HG03457 (cell line): ENCODE measurements at regions not wholly inside any gene's neighbourhood (a gene's known extent, or its start where the extent isn't known, plus 50 kb on each side); places are given as distances from the start of the nearest gene placed in this dataset.
"Not testable (repeated sequence)": the region's sequence is repeated elsewhere in the genome, so short reads cannot be mapped to it uniquely, and the experiment has no call there.

Experiments
- ATAC-seq: cut with Tn5 transposase; IDR thresholded peaks from one replicate; pipeline ENCODE4 v1.9.1; 2021; ENCODE audit warnings: moderate number of reproducible peaks; ENCODE audit not compliant: unreplicated experiment

DNA sequence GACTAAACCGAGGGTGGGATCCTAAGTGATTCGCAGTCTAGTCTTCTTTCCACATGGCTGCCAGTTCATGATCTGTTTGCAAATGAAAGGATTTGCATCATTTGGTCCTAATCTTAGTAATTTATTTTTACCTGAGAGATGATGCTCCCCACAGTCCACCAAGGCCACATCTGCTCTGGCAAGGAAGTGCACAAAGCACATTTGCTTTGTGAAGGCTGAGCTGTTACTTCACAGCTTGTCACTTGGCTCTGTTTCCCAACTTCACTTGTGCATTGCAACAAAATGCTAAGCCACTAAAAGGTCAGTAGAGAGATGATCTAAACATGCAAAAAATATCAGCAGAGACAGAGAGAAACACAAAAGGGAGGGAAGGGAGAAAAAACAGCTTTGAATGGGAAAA, 128.5 kb upstream of the VLDLR start:
- no peak for ATAC-seq

DNA sequence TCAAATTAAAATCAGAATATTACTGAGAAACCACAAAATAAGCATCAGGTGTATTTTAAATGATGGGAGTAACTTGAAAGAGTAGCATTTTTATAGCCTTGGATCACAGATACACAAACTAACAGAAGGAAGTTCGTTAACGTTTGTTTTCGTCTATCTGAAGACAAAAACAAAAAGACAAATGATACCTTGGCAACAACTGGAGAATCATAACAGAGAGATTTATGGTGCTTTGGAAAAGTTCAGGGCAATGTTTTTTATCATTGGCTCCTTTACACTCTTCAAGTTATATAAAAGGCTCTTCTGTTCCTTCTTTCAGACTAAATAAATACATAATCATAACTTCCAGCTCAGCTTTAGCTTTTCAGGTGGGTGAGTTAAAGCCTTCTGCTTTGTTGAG, 128.1 kb upstream of the VLDLR start:
- no peak for ATAC-seq

DNA sequence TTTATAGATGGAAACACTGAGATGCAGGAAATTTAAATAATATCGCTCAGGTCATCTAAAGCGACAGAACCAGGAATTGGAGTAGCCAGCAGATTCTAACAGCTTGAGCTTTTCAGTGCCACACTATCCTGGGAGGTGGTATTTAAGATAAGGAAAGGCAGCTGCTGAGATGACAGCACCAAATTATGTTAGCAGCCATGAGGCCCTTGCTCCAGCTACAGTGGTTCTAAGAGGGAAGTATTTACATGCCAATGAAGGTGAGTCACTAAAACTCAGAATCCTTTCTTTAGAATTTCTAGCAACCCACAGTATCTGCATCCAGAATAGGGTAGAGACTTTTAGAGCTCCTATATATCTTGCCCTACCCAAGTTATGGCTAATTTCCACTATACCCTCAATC, 127.0 kb upstream of the VLDLR start:
- ATAC-seq, result no peak

DNA sequence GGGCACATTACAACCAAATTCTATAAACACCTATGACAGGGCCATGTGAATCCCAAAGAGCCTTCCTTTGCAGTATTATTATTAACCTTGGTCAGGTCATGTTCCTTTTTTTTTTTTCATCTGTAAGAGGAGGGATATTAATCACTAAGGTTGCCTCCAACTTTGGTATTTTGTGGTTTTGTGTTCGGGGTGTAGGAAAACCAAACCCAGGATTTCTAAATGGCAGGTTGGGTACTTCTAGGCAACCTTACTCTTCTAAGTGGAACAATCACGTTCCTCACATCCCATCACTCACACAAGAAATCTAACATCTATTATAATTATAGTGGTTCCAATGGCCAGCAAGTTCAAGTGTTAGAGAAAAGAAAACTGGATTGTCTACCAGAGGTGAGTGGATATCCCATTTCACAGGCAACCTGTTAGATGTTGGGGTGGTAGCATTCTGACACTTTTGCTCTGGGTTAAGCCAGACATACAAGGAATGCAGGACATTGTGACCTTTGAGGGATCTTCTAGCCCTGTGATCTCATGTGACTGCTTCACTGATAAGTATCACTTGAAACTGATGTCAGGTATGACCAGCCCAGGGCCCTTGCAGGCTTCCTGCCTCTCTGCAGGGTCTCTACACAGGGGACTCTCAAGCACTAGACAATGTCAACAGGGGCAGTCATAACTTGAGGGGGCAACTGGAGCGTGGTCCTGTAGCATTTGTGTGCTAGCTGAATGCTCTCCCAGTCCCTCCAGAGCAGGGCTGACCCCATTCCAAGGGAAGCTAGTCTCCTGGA, 126.2 kb upstream of the VLDLR start:
- ATAC-seq, result no peak

DNA sequence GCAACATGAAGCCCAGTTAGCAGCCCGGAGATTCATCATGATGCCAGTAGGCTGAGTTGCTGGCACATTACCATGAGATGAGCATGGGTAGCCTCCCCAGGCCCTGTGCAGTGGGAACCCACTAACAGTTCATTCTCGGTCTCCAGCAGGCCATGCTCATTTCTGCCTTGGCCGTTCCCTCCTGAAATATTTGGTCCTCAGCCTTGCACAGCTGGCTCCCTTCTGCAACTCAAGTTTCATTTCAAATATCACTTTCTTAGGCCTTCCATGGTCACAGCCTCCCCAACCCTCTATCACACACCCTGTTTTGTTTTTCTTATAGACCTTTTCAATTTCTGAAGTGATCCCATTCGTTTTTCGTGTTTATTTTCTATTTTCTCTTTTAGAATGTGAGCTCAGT, 125.4 kb upstream of the VLDLR start:
- no peak for ATAC-seq

DNA sequence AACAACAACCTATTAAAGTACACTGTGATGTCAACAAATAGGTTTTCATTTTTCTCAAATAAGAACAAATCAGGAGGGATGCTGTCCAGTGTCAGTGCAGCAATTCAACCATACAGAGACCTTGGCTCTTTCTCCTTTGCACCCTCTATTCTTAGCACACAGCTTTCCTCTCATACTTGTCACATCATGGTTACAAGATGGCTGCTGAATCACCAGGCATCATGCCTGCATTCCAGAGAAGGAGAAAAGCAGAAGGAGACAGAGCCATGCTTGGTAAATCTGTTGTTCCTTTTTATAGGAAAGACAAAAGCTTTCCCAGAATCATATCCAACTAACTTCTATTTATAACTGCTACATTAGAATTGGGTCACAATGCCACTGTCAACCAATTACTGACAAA, 124.7 kb upstream of the VLDLR start:
- no peak for ATAC-seq

DNA sequence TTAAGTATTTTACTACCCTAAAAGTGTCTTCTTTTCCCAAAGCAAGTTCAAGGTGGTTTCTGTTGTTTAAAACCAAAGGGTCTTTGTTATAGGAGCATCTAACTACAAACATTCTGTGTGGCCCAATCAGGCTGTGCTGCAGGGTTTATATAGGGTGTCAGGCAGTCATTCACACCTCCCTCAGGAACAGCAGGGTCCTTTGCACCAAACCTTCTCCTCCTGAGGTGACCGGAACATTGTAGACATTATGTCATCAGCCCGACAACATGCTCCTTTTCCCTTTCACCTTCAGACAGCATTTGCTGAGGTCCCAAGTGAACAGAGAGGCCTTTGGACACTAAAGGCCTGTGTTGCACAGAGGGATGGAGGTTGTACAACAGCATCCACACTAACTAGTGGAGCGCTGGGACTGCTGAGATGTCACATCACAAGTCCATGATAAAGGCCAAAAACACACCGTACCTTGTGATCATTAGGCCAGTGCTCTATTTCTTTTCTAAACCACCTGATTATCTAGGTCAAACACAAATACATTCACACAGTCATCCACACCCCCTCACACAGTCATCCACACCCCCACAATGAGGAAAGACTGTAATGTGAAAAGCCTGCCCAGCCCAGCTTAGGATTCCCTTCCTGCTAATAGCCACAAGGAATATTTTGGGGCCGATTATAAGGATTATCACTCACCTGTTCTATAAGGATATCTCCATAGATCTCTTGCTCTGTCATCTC, 123.8 kb upstream of the VLDLR start:
- no peak for ATAC-seq

DNA sequence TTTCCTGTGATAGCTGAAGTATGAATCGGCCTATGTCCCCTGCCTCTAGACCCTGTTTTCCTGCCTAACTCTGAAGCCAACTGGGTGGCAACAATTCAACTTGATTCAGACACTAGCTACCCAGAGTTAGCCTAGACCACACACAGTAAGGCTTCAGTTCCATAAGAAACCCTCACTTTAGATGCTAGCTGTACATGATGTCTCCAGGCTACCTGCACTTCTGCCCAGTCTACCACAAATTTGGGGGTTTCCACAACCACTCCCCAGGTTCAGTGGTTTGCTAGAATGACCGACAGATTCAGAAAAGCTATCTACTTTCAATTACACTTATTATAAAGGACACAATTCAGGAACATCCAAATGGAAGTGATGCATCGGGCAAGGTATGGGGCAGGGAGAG, 119.4 kb upstream of the VLDLR start:
- ATAC-seq, result no peak

DNA sequence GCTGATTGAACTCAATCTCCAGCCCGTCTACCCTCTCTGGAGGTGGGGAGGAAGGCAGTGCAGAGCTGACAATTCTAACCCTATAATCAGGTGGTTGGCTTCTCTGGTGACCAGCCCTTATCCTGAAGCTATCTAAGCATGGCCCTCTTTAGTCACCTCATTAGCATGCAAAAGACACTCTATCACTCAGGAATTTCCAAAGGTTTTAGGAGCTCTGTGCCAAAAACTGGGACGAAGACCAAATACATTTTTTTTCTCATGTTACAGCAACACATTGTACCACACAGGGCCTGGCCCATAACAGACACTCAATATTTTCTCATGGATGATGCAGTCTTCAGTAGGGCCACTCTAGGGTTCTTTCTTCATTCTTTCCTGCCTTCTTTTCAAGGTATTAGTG, 118.8 kb upstream of the VLDLR start:
- no peak for ATAC-seq

DNA sequence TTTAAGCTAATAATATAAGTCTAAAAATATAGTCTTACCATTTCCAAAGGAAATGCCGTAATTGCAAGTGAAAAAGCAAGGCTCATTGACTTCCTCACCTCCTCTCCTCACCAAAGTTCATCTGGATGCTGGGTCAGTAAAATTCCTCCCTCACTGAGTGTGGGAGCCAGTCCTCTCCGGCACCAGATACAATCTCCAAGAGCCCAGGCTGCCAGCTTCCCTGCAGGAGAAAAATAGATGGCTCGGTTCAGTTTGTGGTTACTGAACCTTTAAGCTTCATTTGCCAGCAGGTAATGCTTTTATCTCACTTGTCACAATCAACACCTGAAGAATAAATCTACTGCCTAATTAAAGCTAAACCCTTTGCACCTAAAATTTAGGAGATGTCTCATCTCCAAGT, 115.3 kb upstream of the VLDLR start:
- no peak for ATAC-seq

DNA sequence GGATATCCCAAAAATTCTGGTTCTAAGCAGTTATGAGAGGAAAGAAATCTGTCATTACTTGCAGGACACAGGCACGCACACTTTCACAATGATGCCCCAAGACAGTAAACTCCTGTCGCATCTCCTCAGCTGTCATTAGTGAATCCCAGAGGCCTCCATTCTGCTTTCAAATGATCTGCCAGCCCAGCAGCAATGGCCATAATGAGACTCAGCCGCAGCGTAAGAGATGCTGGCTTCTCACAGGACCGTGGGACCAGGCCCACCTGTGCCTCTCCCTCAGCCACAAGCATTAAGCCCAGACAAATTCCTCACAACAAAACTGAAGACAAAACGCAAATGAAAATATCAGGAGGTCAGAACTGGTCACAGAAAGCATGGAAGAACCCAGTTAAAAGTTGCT, 98.0 kb upstream of the VLDLR start:
- no peak for ATAC-seq

DNA sequence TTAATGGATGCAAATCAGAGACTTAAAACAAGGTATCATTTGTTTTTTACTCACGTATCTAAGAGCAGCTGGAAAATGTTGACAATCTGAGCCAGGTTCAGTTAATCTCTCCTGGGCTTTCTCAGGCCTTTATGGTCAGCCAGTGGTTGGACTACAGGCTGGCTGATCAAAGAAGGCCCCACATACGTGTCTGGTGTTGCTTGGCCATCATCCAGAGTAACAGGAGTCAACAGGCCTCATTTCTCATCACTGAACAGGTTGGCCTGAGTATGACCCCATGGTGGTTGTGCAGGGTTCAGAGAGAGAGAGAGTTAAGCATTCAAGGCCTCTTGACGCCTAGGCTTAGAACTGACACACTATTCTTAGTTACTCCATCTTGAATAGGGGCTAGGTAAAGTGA, 97.0 kb upstream of the VLDLR start:
- no peak for ATAC-seq

DNA sequence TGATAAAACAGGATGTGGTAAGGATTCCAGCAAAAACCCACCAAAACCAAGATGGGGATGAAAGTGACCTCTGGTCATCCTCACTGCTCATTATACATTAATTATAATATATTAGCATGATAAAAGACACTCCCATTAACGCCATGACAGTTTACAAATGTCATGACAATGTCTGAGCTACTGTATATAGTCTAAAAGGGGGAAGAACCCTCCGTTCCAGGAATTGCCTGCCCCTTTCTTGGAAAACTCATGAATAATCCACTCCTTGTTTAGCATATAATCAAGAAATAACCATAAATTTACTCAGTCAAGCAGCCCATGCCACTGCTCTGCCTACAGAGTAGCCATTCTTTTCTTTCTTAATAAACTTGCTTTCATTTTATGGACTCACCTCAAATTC, 96.4 kb upstream of the VLDLR start:
- no peak for ATAC-seq

DNA sequence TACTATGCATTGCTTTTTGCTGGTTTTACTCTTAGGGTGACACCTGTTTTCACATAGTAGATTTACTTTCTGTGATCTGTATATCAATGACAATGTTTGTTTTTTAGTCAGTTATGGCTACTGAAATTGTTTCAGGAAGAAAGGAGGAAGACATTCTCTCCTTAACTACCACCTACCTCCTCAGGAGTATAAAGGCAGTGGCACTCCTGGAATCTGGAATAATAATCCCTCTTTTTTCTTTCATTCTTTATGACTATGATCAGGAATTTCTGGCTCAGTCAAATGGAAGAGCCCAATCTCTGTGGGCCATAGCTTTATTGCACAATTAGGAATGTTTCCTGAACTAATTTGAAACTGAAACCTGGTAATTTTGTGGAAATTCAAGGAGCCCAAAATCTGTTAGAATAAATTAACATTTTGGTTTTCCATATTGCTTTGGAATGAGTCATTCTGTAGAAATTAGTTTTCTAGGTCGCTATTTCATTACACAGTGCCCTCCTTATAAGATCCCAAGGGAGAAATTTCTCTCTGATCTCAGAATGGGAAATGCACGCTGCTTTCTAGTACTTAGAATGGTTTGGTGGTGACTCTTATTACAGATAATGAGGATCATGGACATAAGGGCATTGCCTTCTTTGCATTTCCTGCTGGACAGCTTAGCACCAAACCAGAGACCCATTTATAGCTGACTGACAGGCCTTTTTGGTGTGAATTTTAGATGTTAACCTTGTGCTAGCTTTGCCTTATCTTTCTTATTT, 95.3 kb upstream of the VLDLR start:
- ATAC-seq, result no peak

DNA sequence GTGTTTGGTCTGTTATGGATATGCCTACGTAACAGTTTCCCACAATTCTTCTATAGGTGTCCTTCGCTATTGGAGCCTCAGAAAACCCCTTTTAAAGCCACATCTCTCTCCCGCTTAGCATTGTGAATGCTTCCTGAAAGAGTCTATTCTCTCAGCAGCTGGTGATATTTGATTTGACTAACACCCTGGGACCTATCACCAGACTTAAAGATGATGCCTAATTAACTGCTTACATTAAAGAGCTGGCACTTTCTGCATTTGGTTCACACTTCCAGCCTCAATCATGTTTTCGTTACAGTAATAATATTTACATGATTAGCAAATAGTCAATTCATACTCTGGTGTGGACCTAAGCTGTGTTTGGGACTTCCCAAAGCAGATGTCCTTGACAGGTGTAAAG, 90.1 kb upstream of the VLDLR start:
- no peak for ATAC-seq

DNA sequence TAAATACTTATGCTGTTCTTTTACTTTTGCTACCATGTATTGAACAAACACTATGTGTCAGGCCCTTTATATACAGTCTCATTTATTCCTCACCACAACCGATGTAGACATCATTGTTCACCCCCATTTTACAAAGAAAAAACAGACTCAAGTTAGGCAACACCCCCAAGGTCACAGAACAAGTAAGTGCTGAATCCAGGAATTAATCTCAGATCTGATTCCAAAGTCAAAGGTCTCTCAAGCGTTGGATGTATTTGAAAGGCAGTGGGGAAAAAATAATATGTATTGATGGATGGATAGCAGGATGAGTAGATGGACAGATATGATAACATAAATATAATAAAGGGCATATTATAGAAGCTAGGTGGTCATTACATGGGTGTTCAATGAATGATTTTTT, 85.1 kb upstream of the VLDLR start:
- ATAC-seq, result no peak

DNA sequence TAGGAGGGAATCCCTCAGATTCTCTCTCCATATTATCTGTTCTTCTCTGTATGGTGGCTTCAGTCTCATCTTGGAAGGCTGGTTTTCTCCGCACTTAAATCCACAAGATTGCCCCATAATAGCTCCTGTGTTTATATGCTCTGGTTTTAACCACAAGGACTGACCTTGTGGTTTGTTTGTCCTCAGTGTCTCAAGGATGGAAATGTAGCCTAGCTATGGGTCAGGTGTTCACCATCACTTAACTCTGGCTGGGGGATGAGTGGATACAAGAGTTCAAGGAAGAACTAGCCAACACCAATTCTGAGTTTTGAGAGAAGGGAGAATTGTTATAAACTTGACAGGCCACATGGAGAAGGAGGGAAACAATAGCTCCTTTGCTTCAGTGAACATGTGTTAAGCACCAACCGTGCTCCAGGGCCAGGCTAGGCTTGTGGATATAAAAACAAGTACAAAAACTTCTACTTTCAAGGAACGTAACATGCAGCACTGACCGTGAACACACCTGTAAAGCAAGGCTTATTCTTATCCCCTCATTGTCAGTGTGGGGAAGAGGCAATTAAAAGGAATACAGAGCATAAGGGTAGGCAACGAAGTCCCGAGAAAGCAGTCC, 75.6 kb upstream of the VLDLR start:
- no peak for ATAC-seq

DNA sequence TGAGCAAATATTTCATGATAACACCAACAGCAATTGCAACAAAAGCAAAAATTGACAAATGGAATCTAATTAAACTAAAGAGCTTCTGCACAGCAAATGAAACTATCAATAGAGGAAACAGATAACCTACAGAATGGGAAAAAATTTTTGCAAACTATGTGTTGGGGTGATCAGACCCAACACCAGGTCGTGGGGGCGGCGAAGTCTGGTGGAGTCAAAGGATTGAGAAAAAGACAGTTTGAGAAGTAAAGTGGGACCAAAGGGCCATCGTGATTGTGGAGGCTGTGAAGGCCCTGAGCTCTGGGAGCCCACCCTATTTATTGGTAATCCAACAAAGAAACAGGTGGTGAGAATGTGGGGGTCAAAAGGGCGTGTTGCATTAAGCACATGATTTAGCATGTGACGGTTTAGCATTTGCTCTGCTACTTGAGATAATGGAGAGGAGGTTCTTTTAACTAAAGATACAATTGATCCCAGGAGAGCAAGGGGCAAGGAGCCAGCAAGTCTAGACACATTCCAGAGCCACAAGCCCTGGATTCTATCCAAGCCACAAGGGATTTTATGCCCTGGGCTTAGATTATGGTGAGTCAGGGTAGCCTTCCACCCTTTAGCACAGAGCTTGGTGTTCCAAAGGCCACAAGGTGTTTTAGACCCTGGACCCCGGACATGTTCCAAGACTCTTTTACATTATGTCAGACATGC, 65.5 kb upstream of the VLDLR start:
- ATAC-seq, result not testable (repeated sequence)

DNA sequence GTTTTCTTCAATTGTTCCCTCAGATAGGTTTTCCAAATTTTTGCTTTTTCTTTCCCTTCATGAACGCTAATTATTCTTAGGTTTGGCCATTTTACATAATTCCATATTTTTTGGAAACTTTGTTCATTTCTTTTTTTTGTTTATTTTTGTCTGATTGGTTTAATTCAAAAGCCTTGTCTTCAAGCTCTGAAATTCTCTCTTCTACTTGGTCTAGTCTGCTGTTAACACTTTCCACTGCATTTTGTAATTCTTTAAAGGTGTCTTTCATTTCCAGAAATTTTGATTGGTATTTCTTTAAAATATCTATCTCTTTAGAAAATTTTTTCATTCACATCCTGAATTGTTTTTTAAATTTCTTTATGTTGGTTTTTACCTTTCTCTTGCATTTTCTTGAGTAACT, 63.9 kb upstream of the VLDLR start:
- no peak for ATAC-seq

DNA sequence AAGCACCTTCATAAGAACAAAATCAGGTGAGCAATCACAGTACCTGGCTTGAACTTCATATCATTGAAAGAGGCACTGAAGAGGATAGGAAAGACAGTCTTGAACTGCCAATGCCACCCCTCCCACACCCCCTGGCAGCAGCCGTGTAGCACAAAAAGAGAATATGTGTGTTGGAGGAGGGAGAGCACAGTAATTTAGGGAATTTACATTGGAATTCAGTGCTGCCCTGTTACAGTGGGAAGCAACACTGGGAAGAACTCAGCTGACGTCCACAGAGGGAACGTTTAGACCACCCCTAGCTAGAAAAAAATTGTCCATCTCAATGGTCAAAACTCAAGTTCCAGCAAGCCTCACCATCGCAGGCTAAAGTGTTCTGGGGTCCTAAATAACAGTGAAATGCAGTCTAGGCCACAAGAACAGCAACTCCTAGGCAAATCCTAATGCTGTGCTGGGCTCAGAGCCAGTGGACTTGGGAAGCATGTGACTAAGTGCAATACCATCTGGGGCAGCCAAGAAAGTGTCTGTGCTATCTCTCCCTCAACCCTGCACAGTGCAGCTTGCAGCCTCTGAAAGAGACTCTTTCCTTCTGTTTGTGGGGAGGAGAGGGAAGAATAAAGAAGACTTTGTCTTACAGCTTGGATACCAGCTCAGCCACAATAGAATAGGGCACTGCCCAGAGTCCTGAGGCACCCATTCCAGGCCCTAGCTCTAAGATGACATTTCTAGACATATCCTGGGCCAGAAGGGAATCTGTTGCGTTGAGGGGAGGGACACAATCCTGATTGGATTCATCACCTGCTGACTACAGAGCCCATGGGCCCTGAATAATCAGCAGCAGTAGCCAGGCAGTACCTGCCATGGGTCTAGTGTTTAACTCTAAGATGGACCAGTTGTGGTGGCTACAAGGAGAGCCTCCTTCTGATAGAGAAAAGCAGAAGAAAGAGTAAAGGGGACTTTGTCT, 62.1 kb upstream of the VLDLR start:
- no peak for ATAC-seq
